ENCODE measurements at regions not wholly inside any gene's neighbourhood (a gene's known extent, or its start where the extent isn't known, plus 50 kb on each side); places are given as distances from the start of the nearest gene placed in this dataset.
A peak's percentile ranks its signal among the peaks of the same experiment; 100 is the strongest.

GRCh38 chr20:34179637-34180360 is 61.4 kb upstream of the ASIP start:
- Histone ChIP-seq H3K27ac (ENCODE audit: low read length) (no peak overlapping the region), H3K4me1 (ENCODE audit: low read length) (no peaks in the 10 kb centered on the region), H4K20me1 (ENCODE audit: insufficient read depth, low read length) (no peaks in the 10 kb centered on the region), H3K27me3 (ENCODE audit: low read depth, low read length) (peaks cover 16% of the 10 kb centered on the region), H3K9me3 (ENCODE audit: insufficient read depth, low read length) (no peaks in the 10 kb centered on the region), H2AFZ (ENCODE audit: low read depth, low read length) (no peak overlapping the region), H3K36me3 (replicated peaks; ENCODE audit: low read depth, low read length) (no peaks in the 10 kb centered on the region), H3K4me3 (ENCODE audit: low read length) (no peak overlapping the region), H3K4me2 (ENCODE audit: low read length) (no peak overlapping the region), H3K79me2 (ENCODE audit: low read length) (no peaks in the 10 kb centered on the region), H3K9ac (ENCODE audit: low read length) (no peak overlapping the region)
- TF ChIP-seq, protein P1, sequence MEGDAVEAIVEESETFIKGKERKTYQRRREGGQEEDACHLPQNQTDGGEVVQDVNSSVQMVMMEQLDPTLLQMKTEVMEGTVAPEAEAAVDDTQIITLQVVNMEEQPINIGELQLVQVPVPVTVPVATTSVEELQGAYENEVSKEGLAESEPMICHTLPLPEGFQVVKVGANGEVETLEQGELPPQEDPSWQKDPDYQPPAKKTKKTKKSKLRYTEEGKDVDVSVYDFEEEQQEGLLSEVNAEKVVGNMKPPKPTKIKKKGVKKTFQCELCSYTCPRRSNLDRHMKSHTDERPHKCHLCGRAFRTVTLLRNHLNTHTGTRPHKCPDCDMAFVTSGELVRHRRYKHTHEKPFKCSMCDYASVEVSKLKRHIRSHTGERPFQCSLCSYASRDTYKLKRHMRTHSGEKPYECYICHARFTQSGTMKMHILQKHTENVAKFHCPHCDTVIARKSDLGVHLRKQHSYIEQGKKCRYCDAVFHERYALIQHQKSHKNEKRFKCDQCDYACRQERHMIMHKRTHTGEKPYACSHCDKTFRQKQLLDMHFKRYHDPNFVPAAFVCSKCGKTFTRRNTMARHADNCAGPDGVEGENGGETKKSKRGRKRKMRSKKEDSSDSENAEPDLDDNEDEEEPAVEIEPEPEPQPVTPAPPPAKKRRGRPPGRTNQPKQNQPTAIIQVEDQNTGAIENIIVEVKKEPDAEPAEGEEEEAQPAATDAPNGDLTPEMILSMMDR (IDR thresholded peaks at IDR 0.05; ENCODE audit: low read depth, low read length): no peak
- TF ChIP-seq EZH2phosphoT487 (IDR thresholded peaks at IDR 0.05; ENCODE audit: low read depth): no peak

DNA sequence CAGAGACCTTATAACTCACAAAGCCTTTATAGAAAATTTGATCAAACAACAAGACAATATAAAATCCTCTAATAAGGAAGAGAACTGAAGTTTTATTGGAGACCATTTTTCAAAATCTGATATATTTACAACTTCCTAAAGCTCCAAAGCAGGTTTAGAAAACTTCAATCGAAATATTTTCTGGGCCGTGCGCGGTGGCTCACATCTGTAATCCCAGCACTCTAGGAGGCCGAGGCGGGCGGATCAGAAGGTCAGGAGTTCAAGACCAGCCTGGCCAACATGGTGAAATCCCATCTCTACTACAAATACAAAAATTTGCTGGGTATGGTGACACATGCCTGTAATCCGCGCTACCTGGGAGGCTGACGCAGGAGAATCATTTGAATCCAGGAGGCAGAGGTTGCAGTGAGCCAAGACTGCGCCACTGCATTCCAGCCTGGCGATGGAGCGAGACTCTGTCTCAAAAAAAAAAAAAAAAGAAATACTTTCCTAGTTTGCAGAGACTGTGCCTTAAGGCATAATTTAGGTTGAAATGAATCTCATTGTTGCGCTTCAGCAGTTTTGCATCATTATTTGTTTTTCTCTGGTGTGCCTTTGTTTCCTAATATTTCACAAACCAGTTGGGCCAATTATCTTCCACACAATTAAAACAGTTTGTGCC is 60.6 kb upstream of the ASIP start:
- no peak for TF ChIP-seq EZH2phosphoT487 (IDR thresholded peaks at IDR 0.05; ENCODE audit: low read depth)
- TF ChIP-seq, protein P1 (IDR thresholded peaks at IDR 0.05; ENCODE audit: low read depth, low read length): no peak
- peaks cover 16% of the 10 kb centered on the region for H3K27me3 ChIP-seq (ENCODE audit: low read depth, low read length)
- no peak overlapping the region for H2AFZ ChIP-seq (ENCODE audit: low read depth, low read length)
- no peaks in the 10 kb centered on the region for H3K79me2 ChIP-seq (ENCODE audit: low read length)
- H3K36me3 ChIP-seq (replicated peaks; ENCODE audit: low read depth, low read length): no peaks in the 10 kb centered on the region
- no peak overlapping the region for H3K27ac ChIP-seq (ENCODE audit: low read length)
- no peak overlapping the region for H3K4me3 ChIP-seq (ENCODE audit: low read length)
- no peaks in the 10 kb centered on the region for H3K9me3 ChIP-seq (ENCODE audit: insufficient read depth, low read length)
- H3K4me1 ChIP-seq (ENCODE audit: low read length): peaks cover 4% of the 10 kb centered on the region
- H4K20me1 ChIP-seq (ENCODE audit: insufficient read depth, low read length): no peaks in the 10 kb centered on the region
- no peak overlapping the region for H3K4me2 ChIP-seq (ENCODE audit: low read length)
- no peak overlapping the region for H3K9ac ChIP-seq (ENCODE audit: low read length)

- TF ChIP-seq EZH2phosphoT487 (IDR thresholded peaks at IDR 0.05; ENCODE audit: low read depth): no peak
- TF ChIP-seq, protein P1 (IDR thresholded peaks at IDR 0.05; ENCODE audit: low read depth, low read length): no peak
- Histone ChIP-seq H4K20me1 (ENCODE audit: insufficient read depth, low read length) (no peaks in the 10 kb centered on the region), H3K9ac (ENCODE audit: low read length) (no peak overlapping the region), H3K9me3 (ENCODE audit: insufficient read depth, low read length) (no peaks in the 10 kb centered on the region), H3K79me2 (ENCODE audit: low read length) (no peaks in the 10 kb centered on the region), H3K36me3 (replicated peaks; ENCODE audit: low read depth, low read length) (no peaks in the 10 kb centered on the region), H2AFZ (ENCODE audit: low read depth, low read length) (no peak overlapping the region), H3K27me3 (ENCODE audit: low read depth, low read length) (peaks cover 21% of the 10 kb centered on the region), H3K4me3 (ENCODE audit: low read length) (no peak overlapping the region), H3K4me2 (ENCODE audit: low read length) (no peak overlapping the region), H3K27ac (ENCODE audit: low read length) (no peak overlapping the region), H3K4me1 (ENCODE audit: low read length) (peaks cover 9% of the 10 kb centered on the region)
Observed at GRCh38 chr20:34181484-34181883, 59.7 kb upstream of the ASIP start.

DNA sequence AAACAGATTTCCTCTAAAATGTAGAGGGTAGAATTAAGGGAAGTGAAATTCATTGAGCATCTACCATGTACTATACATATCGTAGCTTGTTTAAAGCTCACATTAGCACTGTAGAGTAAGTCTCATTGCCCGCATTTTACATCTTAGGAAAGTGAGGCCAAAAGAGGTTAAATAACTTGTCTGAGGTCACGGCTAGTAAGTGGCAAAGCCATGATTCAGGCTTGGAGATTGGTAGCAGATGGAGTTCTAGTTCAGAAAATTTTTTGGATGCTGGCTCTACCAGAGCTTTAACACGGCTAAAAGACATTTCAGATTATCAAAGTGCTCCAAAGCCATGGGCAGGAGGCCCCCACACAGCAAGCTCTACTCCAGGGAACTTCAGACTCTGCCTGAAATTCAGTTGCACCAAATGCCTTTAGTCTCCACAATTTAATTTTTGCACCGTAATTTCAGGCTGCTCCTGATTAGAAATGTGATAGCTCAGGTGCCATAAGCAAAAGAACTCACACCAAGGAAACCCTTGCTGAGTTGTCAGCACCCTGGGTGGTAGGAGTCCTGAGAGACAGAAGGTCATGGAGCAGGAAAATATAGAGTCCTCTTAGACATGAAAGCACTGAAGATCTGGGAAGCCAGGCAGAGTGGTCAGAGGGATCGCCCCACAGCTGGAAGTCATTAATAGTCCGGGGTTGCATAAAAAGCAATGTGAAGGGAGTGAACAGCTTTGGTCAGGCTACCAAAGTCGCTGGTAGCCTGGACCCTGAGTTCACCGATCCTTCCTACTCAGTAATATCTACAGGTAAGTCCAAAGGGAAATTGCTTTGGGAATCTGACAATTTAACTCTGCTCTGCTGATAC is 55.2 kb upstream of the ASIP start:
- TF ChIP-seq, protein P1 (IDR thresholded peaks at IDR 0.05; ENCODE audit: low read depth, low read length): no peak
- no peak for TF ChIP-seq EZH2phosphoT487 (IDR thresholded peaks at IDR 0.05; ENCODE audit: low read depth)
- no peak overlapping the region for H2AFZ ChIP-seq (ENCODE audit: low read depth, low read length)

More for the DNA sequence above, 55.2 kb upstream of the ASIP start:
- no peaks in the 10 kb centered on the region for H3K36me3 ChIP-seq (replicated peaks; ENCODE audit: low read depth, low read length)
- no peak overlapping the region for H3K27ac ChIP-seq (ENCODE audit: low read length)
- H3K4me2 ChIP-seq (ENCODE audit: low read length): peak overlapping the region; percentile 11; the same call in 1 of the 2 replicates
- no peaks in the 10 kb centered on the region for H3K79me2 ChIP-seq (ENCODE audit: low read length)
- peaks cover 9% of the 10 kb centered on the region for H3K4me1 ChIP-seq (ENCODE audit: low read length)
- no peak overlapping the region for H3K4me3 ChIP-seq (ENCODE audit: low read length)
- peaks cover 37% of the 10 kb centered on the region for H3K27me3 ChIP-seq (ENCODE audit: low read depth, low read length)
- no peak overlapping the region for H3K9ac ChIP-seq (ENCODE audit: low read length)
- H3K9me3 ChIP-seq (ENCODE audit: insufficient read depth, low read length): no peaks in the 10 kb centered on the region
- no peaks in the 10 kb centered on the region for H4K20me1 ChIP-seq (ENCODE audit: insufficient read depth, low read length)

Measured in OCI-LY3 (cell line).